Occipital lobe (tissue), 1 donor: ENCODE measurements at regions not wholly inside any gene's neighbourhood (a gene's known extent, or its start where the extent isn't known, plus 50 kb on each side); places are given as distances from the start of the nearest gene placed in this dataset.
"Not testable (repeated sequence)": the region's sequence is repeated elsewhere in the genome, so short reads cannot be mapped to it uniquely, and the experiment has no call there.

Source experiments
- DNase-seq: peaks from one replicate; lab custom pipeline; 2025; lab: John Stamatoyannopoulos, UW

DNA sequence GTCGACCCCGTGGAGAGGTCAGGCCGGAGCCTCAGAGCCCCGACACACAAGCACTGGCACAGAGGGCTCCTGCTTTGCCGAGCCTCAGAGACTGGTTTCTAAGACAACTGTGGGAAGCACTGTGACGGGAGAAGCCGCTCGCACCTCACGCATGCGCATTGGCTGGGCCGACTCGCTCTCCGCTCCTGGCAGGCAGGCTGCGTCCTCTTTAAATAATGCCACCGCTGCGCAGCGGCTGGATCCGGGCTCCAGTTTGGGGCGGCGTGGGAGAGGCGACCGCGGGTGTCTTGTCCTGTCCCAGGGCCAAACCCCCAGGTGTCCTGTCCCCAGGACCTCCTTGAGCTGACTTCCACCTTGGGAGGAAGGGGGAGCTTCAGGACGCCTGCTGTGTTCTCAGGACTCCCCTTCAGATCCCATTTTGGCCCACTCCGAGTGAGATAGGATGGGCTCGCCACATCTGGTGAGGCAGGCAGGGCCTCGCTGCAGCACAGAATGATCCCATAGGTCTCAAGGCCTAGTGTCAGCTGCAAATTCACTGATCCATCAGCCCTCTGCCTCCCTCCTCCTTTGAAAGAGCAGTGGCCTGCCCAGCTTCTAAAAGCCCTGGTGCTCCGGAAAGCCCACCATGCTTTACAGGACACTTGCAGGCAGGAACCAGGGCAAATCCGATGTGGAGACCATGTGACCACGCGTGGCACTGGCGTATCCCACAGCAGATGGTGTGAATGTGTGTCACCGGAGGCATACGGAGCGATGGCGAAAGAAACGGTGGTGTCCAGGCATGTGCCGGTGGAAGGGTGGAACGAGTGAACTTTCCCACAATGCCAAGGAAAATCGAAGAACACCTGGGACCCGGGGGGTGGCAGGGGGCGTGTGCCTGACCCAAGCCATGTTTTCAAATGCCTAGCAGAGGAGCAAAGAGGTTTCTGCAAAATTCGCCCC is 169.3 kb upstream of the ZNF337 start:
- DNase-seq = peak; percentile 83

GRCh38 chr20:25864963-25865714 is 168.5 kb upstream of the ZNF337 start:
- not testable (repeated sequence) for DNase-seq

DNA sequence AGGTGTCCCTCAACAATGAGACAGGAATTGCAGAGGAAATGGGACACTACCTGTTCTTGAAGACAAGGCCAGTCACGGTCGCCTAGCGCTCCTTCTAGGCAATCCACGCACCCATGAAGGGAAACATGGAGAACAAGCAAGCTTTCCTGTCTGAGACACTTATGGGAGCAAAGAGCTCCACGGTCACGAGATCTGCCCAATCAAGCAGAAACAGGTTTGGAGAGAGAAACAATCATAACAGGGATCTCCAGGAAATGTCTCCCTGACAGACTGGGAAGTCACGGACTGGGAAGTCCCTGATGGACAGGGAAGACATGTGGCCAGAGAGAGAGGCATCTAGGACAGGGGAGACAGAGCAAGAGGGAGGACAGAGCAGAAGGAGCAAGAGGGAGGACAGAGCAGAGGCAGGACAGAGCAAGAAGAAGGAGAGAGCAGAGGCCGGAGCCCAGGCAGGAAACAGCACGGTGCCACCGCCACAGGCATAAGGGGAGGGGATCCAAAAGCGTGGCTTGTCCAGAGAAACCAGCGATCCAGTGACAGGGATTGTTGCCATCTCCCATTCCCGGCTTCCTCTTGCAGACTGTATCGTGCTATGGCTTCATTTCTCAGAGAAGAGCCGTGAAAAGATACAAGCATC is 167.8 kb upstream of the ZNF337 start:
- DNase-seq = no peak

DNA sequence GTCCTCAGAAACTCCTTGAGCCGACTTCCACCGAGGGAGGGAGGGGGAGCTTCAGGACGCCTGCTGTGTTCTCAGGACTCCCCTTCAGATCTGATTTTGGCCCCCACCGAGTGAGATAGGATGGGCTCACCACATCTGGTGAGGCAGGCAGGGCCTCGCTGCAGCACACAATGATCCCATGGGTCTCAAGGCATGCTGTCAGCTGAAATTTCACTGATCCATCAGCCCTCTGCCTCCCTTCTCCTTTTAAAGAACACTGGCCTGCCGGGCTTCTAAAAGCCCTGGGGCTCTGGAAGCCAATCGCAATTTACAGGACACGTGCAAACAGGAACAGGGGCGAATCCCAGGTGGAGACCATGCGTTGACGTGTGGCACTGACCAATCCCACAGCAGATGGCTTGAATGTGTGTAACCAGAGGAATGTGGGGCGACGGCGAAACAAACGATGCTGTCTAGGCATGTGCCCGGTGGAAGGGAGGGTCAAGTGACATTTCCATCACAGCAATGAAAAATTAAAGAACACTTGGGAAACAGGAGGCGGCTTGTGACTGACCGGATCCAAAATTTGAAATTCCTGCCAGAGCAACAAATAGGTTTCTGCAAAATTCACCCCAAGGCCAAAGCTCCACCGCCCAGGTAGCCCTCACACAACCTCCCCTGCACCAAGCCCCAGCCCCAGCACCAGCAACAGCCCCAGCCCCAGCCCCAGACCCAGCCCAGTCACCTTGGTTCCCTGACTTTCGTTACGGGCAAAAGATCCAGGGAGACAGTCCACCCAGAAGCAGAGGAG is 167.1 kb upstream of the ZNF337 start:
- peak; percentile 58 for DNase-seq

DNA sequence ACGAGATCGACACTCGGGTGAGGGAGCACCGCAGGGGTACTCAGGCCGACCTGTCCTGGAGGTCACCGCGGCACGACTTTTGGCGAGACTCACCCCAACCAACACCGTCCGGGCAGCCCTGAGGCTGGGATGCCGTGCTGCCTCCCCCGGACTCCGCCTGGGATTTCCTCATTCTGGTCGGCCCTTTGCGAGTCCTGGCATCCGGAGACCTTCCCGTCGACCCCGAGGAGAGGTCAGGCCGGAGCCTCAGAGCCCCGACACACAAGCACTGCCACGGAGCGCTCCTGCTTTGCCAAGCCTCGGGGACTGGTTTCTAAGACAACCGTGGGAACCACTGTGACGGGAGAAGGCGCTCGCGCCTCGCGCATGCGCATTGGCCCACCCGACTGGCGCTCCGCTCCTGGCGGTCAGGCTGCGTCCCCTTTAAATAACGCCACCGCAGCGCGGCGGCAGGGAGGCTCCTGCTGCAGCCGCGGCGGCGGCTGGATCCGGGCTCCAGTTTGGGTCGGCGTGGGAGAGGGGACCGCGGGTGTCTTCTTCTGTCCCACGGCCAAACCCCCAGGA is 166.4 kb upstream of the ZNF337 start:
- peak; percentile 91 for DNase-seq

- DNase-seq = no peak
Measured at GRCh38 chr20:25860531-25861150, 164.0 kb upstream of the ZNF337 start.

DNA sequence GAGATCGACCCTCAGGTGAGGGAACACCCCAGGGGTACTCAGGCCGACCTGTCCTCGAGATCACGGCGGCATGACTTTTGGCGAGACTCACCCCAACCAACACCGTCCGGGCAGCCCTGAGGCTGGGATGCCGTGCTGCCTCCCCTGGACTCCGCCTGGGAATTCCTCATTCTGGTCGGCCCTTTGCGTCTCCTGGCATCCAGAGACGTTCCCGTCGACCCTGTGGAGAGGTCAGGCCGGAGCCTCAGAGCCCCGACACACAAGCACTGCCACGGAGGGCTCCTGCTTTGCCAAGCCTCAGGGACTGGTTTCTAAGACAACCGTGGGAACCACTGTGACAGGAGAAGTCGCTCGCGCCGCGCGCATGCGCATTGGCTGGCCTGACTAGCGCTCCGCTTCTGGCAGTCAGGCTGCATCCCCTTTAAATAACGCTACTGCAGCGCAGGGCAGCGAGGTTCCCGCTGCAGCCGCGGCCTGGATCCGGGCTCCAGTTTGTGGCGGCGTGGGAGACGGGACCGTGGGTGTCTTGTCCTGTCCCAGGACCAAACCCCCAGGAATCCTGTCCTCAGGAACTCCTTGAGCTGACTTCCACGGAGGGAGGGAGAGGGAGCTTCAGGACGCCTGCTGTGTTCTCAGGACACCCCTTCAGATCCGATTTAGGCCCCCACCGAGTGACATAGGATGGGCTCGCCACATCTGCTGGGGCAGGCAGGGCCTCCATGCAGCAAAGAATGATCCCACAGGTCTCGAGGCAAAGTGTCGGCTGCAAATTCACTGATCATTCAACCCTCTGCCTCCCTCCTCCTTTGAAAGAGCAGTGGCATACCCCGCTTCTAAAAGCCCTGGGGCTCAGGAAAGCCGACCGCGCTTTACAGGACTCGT is 163.2 kb upstream of the ZNF337 start:
- peak; percentile 80 for DNase-seq

GRCh38 chr20:25858495-25859425 is 162.1 kb upstream of the ZNF337 start:
- no peak for DNase-seq

- not testable (repeated sequence) for DNase-seq
Measured at GRCh38 chr20:25857091-25857788, 160.6 kb upstream of the ZNF337 start.

DNA sequence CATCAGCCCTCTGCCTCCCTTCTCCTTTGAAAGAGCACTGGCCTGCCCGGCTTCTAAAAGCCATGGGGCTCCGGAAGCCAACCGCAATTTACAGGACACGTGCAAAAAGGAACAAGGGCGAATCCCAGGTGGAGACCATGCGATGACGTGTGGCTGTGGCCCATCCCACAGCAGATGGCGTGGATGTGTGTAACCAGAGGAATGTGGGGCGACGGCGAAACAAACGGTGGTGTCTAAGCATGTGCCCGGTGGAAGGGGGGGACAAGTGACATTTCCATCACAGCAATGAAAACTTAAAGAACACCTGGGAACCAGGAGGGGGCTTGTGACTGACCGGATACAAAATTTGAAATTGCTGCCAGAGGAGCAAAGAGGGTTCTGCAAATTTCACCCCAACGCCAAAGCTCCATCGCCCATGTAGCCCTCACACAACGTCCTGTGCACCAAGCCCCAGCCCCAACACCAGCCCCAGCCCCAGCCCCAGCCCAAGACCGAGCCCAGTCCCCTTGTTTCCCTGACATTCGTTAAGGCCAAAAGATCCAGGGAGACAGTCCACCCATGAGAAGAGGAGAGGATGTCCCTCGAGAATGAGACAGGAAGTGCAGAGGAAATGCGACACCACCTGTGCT is 159.7 kb upstream of the ZNF337 start:
- DNase-seq = no peak

DNA sequence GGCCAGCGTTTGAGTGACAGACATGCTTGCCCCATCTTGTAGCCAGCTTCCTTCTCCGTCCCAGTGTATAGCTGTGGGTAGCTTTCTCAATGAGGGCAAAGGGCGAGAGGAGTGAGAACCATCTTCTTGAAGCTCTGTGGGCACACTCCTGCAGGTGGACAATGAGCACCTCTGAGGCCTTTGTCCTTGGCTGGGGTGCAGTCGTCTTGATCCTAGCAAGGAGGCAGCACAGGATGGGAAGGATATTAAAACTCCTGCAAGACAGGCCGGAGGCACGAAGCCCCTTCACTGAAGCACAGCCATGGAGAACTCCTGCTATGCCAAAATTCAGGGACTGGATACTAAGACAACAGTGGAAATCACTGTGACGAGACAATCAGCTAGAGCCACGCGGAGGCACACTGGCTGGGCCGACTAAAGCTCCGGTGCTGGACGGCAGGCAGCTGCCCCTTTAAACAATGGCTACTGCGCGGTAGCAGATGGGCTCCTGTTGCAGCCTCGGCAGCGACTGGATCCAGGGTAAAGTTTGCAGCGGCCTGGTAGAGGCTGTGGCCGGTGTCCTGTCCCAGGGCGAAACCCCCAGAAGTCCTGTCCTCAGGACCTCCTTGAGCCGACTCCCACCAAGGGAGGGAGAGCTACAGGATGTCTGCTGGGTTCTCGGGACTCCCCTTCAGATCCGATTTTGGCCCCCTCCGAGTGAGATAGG is 159.0 kb upstream of the ZNF337 start:
- DNase-seq = not testable (repeated sequence)

GRCh38 chr20:25854666-25855065 is 158.0 kb upstream of the ZNF337 start:
- not testable (repeated sequence) for DNase-seq

DNA sequence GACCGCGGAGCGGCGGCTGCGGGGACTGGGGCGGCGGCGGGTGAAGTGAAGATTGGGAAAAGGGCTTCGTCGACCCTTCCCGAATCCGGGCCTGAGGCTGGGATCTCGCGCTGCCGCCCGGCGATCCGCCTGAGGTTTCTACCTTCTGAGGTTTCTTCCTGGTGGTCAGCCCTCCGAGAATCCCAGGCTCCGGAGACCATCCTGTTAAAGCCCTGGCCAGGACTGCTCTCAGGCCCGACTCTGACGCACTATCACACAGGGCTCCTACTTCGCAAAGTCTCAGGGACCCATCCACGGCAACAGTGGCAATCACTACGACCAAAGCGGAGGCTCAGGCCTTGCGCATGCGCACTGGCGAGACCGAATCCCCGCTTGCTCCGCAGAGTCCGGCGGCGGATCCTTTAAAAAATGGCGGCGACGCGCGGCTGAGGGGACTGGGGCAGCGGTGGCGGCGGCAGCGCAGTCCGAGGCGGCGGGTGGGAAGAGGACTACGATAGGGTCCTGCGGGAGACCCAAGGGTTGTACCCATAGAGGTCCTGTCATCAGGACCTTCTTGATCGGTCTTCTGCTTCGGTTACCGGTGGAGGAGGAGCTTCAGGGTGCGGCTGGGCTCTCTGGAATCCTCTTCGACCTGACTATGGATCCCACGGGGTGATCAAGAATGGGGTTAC is 157.2 kb upstream of the ZNF337 start:
- peak; percentile 79 for DNase-seq

- not testable (repeated sequence) for DNase-seq
Measured at GRCh38 chr20:25852968-25853717, 156.5 kb upstream of the ZNF337 start.

GRCh38 chr20:25850133-25850532 is 153.5 kb upstream of the ZNF337 start:
- DNase-seq = not testable (repeated sequence)
